GM18951 (cell line): ENCODE measurements at regions not wholly inside any gene's neighbourhood (a gene's known extent, or its start where the extent isn't known, plus 50 kb on each side); places are given as distances from the start of the nearest gene placed in this dataset.

Source experiments
- POLR2A ChIP-seq: IDR thresholded peaks from 4 replicates; pipeline ENCODE4 v1.6.1; 2011; ENCODE audit warnings: mild to moderate bottlenecking; ENCODE audit not compliant: insufficient read length, insufficient read depth; ENCODE audit errors: extremely low read depth
- in situ Hi-C: fragments of 300-500 bp; cut with MboI; formaldehyde crosslinking; loops from one replicate; pipeline ENCODE4 v1.12.0; 2022; ENCODE audit warnings: low sequenced_read_pairs, mixed read lengths, inconsistent platforms; ENCODE audit not compliant: unreplicated experiment

- no peak for TF ChIP-seq POLR2A
- in situ Hi-C loops: no loop called here
Observed at GRCh38 chr4:104726002-104726401, 231.3 kb upstream of the CXXC4 start.

- in situ Hi-C loops: no loop called here
- no peak for TF ChIP-seq POLR2A
Observed at GRCh38 chr4:104727643-104728042, 232.9 kb upstream of the CXXC4 start.

- in situ Hi-C loops: no loop called here
- no peak for TF ChIP-seq POLR2A
Observed at GRCh38 chr4:104728380-104729122, 233.9 kb upstream of the CXXC4 start.

GRCh38 chr4:104732766-104733165 is 238.1 kb upstream of the CXXC4 start:
- in situ Hi-C loops: no loop called here
- TF ChIP-seq POLR2A: no peak

GRCh38 chr4:104735174-104735573 is 240.5 kb upstream of the CXXC4 start:
- in situ Hi-C loops: no loop called here
- no peak for TF ChIP-seq POLR2A

GRCh38 chr4:104740161-104740560 is 245.5 kb upstream of the CXXC4 start:
- TF ChIP-seq POLR2A: no peak
- in situ Hi-C loops: no loop called here

DNA sequence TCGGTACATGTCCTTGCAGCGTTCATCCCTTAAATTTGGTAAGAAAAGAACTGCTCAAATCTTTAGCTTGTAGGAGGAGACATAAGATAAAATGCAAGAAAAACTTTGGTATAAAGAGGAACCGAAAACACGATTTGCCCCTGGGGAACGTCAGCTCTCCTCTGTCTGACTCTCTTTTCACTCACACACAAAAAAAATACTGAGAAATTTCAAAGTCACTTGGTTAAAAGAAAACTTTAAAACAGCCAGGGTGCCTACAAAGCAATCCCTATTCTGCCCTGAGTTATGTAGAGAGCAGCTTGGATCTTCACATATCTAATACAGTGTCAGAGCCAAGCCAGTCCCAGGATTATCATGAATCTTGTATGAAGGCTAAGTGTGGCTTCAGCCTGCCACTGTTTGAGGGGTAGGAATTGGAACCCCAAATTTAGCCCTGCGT is 248.5 kb upstream of the CXXC4 start:
- no peak for TF ChIP-seq POLR2A
- in situ Hi-C loops: no loop called here

GRCh38 chr4:104747635-104748034 is 252.9 kb upstream of the CXXC4 start:
- no peak for TF ChIP-seq POLR2A
- in situ Hi-C loops: no loop called here

DNA sequence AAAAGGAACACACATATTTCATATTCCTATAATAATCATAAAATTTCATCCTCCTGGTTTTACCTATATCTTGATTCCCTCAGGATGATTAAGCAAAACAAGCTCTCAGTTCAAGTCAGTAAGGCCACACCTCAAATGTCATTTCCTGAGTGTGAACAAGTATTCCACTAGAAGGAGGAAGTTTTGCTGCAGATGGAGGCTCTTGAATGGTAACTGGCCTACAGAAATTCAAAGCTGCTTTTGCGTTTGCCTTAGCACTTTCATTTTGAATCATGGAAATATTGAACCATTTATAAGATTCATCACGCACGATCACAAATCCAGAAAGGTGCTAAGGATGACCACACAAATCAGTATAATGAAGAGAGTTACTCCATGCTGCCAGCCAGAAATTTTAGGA is 254.4 kb upstream of the CXXC4 start:
- in situ Hi-C loops: no loop called here
- no peak for TF ChIP-seq POLR2A

DNA sequence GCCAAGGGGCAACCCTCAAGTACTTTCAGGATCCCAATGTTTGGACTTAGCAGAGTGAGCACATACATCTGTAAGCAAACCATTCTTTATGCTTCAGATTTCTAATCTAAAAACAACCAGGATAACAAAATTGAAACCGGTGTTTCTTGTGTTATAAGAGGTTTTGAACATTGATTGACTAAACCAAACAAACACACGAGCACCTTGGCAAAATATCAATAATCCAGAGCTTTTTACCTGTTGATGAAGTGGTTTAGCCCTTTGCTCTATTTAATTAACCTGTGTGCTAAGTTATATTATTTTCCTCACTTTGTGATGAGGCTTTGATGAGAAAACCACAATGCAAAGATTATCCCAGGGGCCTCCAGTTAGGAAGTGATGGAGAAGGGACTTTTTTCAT is 255.3 kb upstream of the CXXC4 start:
- TF ChIP-seq POLR2A: no peak
- in situ Hi-C loops: no loop called here

DNA sequence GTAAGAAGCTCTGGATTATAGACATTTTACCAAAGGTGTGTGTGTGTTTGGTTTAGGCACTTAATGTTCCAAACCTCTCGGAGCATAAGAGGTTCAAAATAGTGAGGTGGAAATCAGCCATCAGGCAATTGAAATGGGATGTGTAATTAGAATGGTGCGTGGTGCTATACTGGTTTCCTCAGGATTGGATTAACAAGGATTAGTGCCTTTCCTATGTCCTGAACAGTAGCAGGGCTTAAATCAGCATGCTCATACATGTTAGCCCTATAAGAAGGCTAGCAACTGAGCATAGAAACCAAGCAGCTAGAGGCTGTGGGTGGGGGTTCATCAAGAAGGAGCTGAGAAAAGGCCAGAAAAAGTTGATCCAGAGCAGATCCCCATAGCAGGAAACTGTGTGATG is 256.8 kb upstream of the CXXC4 start:
- in situ Hi-C loops: no loop called here
- no peak for TF ChIP-seq POLR2A

DNA sequence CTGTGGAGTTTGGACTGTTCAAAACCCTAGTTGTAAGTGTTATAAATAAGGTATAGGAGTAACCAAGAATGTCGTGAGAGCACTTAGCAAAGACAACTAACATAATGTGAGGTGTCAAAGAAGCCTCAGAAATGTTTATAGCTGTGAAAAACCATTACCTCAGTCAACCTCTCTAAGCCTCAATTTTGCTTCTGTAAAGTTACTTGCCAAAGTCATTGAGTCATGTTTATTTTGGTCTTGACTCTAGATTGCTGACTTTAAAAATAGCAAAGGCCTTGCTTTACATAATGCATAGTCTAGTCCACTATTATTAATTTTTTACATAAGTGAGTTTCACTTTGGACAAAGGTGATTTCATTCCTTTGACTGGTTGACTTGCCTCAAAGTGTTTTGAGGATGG is 257.6 kb upstream of the CXXC4 start:
- TF ChIP-seq POLR2A: no peak
- in situ Hi-C loops: no loop called here

GRCh38 chr4:104756837-104757236 is 262.1 kb upstream of the CXXC4 start:
- in situ Hi-C loops: no loop called here
- TF ChIP-seq POLR2A: no peak

GRCh38 chr4:104758574-104758973 is 263.9 kb upstream of the CXXC4 start:
- in situ Hi-C loops: no loop called here
- no peak for TF ChIP-seq POLR2A

GRCh38 chr4:104763554-104764222 is 269.0 kb upstream of the CXXC4 start:
- no peak for TF ChIP-seq POLR2A

DNA sequence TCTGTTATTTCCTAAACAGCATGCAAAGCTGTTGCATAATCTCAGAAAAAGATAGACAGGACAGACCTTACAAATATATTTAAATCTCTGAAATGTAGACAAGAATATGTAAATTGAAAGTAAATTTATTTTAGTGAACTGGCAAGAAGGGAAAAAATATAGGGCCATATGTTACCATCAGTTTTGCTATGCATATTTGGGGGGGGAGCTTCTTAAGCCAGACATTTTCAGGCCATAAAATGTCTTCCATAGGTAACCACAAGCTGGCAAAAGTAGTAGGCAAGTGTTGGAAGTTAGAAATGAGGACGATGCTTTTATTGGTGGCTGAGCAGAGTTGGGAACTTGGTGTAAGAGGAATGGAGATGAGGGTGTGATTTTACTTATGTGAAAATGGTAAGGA is 272.0 kb upstream of the CXXC4 start:
- in situ Hi-C loops: no loop called here
- TF ChIP-seq POLR2A: no peak

More at GRCh38 chr4:104763554-104764222, 269.0 kb upstream of the CXXC4 start:
- in situ Hi-C loops: no loop called here
